Stimulated activated effector memory CD8-positive, alpha-beta T cell treated with anti-CD3 and anti-CD28 coated beads, Interleukin-12 subunit alpha, Interleukin-12 subunit beta, amount 100 ng/mL, for 72 hours (primary cell): ENCODE measurements at regions not wholly inside any gene's neighbourhood (a gene's known extent, or its start where the extent isn't known, plus 50 kb on each side); places are given as distances from the start of the nearest gene placed in this dataset.

Experiments
- ATAC-seq: fragments of 150-1000 bp; cut with Tn5 transposase; 2 replicates; pipeline ENCODE4 v1.10.0; 2021
- DNase-seq, 2 donors: peaks; one replicate each; pipeline ENCODE4 v3.0.0; 2021 to 2022; ENCODE audit warnings: low spot score in 2 of 2
- H3K27ac Mint-ChIP-seq: one replicate; pipeline ENCODE4 v1.8.0; 2022; ENCODE audit warnings: mild to moderate bottlenecking, mixed read lengths
- H3K36me3 Mint-ChIP-seq: one replicate; pipeline ENCODE4 v1.8.0; 2022; ENCODE audit warnings: mild to moderate bottlenecking, mixed read lengths
- H3K4me1 Mint-ChIP-seq: one replicate; pipeline ENCODE4 v1.8.0; 2022; ENCODE audit warnings: mixed read lengths
- H3K4me3 Mint-ChIP-seq: one replicate; pipeline ENCODE4 v1.8.0; 2022; ENCODE audit warnings: mild to moderate bottlenecking, mixed read lengths
- H3K9me3 Mint-ChIP-seq: one replicate; pipeline ENCODE4 v1.8.0; 2022; ENCODE audit warnings: mixed read lengths

DNA sequence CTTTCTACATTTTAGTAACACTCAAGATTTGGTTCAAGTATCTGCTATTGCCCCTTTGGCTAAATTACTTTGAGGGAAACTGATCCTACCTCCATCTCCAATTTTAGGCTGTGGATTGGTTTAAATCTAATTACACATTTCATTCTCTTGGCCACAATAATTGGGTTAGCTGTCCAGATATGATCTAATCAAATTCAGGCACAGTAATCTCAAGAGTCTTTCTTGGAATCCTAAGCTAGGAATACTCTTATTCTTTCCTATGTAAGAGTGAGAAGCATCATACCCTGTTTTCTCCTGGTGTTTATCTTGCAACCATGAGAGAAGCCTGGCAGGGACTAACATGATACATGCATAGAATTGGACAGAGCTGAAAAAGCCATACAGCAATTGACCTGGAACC, 300.4 kb upstream of the MARCKS start:
- ATAC-seq (no peak), DNase-seq (no peak)
- Mint-ChIP-seq H3K4me3 (no peak overlapping the region), H3K27ac (no peak overlapping the region), H3K36me3 (no peaks in the 10 kb centered on the region), H3K9me3 (no peaks in the 10 kb centered on the region), H3K4me1 (no peaks in the 10 kb centered on the region)

DNA sequence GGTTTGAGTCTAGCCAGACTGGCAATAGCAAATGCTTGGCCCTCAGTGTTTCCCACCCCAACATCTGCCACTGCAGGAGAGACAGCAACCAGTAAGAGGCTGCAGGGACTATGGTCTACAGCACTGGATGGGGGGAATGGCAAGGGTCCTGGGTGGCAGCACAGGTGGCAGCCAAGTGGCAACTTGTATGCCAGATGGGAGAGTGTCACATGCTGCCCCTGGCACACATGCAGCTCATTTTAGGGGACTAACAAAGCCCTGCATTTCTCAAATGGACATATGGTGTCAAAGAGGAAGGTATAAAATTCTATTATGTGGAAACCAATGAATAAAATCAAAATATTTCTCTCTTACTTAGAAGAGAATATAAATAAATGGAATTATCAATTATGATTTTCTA, 298.7 kb upstream of the MARCKS start:
- no peaks in the 10 kb centered on the region for H3K36me3 Mint-ChIP-seq
- H3K27ac Mint-ChIP-seq: no peak overlapping the region
- DNase-seq: no peak
- H3K4me1 Mint-ChIP-seq: no peaks in the 10 kb centered on the region
- no peak for ATAC-seq
- no peak overlapping the region for H3K4me3 Mint-ChIP-seq
- H3K9me3 Mint-ChIP-seq: no peaks in the 10 kb centered on the region

DNA sequence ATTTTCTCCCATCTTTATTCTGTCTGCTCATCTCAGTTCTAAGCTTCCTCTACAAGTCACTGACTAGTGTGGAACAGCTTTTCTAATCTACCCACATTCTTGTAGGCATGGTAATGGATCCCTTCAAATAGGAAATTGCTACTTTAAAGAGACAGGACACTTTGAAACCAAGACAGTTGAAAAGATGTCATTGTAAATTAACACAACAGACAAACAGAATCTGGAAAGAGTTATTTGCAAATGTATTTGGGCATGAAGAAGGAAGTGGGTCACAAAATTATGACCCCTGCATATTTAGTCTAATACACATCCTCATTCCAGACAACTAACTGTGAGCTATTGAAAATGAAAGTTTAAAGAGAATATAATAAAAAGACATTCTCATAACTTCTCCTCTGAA, 298.2 kb upstream of the MARCKS start:
- Mint-ChIP-seq H3K4me1 (no peaks in the 10 kb centered on the region), H3K4me3 (no peak overlapping the region), H3K9me3 (no peaks in the 10 kb centered on the region), H3K36me3 (no peaks in the 10 kb centered on the region), H3K27ac (no peak overlapping the region)
- ATAC-seq: no peak
- DNase-seq: no peak

DNA sequence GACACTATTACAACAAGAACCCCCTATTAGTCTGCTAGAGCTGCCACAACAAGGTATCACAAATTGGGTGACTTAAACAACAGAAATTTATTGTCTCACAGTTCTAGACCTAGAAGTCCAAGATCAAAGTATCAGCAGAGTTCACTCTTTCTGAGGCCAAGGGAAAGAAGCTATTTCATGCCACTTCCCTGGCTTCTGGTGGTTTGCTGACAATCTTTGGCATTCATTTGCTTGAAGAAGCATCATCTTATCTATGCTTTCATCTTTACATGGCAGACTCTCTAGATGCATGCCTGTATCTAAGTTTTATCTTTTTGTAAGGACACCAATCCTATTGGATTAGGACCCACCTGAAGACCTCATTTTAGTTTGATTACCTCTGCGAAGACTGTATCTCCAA, 296.8 kb upstream of the MARCKS start:
- no peak overlapping the region for H3K27ac Mint-ChIP-seq
- H3K36me3 Mint-ChIP-seq: no peaks in the 10 kb centered on the region
- ATAC-seq: no peak

DNA sequence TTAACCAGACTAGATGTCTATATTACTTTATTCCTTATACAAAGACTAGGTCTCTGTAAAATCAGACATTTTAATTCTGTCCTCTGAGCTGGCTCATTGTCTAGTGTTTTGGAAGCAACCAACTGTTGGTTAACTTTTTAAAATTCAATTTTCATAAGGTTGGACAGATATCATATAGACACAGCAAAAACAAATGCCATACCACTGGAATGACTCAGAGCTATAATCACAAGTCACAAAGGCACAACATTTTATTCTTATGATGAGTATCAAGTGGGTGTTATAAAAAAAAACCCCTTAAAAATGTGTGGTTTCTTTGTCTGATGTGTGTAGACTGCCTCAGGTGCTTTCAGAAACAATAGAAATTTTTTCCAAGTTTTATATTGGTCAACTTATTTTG, 296.2 kb upstream of the MARCKS start:
- H3K4me3 Mint-ChIP-seq: no peak overlapping the region
- H3K9me3 Mint-ChIP-seq: peaks cover under 1% of the 10 kb centered on the region
- H3K27ac Mint-ChIP-seq: no peak overlapping the region
- ATAC-seq: no peak
- H3K4me1 Mint-ChIP-seq: no peaks in the 10 kb centered on the region
- H3K36me3 Mint-ChIP-seq: no peaks in the 10 kb centered on the region
- DNase-seq: no peak

More for the DNA sequence above, 296.8 kb upstream of the MARCKS start:
- Mint-ChIP-seq H3K4me1 (no peaks in the 10 kb centered on the region), H3K9me3 (no peaks in the 10 kb centered on the region), H3K4me3 (no peak overlapping the region)
- DNase-seq: no peak

DNA sequence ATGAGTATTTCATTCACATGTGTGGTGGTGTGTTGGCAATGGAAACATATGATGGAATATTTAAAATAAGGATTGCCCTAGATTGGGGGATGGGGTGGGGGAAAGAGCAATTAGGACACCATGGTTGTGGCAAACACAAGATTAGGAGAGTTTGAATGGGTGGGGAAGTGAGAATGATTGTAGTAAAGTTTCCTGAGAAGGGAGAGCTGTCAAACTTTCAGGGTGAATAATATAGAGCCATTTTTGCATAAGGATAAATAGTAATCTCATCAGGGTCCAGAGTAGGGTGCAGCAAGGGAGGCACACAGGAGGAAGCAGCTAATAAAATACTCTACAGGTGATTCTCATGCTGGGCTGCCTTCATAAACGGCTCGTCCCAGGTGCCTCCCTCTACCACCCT, 294.9 kb upstream of the MARCKS start:
- ATAC-seq (no peak), DNase-seq (no peak)
- Mint-ChIP-seq H3K4me3 (no peak overlapping the region), H3K36me3 (no peaks in the 10 kb centered on the region), H3K4me1 (no peaks in the 10 kb centered on the region), H3K9me3 (peaks cover 3% of the 10 kb centered on the region), H3K27ac (no peak overlapping the region)

DNA sequence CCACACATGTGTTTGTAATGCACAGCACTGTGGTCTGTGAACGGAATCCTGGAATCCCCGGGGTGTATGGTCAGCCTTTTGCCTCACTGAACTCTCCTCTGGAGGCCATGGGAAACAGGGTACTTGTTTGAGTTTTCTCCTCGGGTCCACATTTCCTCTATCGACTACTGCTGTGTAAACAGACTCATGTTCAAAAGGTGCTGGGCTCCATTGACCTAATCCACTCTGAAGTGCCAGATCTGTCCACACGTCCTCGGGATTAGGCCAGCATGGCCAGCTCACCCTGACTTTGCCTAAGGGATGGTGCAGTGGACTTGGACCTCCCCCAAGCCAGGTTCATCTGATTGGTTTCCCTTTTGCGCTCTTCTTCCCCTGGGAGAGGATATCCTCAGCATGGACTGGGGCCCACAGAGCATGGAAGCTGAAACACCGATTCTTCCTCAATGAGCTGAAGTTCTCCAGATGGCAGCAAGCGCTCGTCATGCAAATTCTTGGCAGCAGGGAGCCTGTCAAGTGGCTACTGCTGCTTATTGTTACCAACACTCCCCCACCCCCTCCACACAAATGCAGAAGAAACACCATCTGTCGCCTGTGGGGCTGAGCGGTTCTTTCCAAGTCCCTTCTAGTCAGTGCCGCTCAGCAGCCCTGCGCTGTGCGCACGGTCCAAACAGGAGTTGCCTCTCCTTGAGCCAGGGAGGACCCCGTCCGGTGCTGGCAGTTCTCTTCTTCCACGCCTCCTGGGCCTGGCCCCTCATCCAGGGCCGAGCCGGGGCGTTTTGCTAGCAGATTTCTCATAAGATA, 292.6 kb upstream of the MARCKS start:
- Mint-ChIP-seq H3K9me3 (peaks cover 3% of the 10 kb centered on the region), H3K36me3 (no peaks in the 10 kb centered on the region), H3K4me3 (no peak overlapping the region), H3K27ac (no peak overlapping the region), H3K4me1 (no peaks in the 10 kb centered on the region)
- DNase-seq (no peak), ATAC-seq (peak; percentile 45)

DNA sequence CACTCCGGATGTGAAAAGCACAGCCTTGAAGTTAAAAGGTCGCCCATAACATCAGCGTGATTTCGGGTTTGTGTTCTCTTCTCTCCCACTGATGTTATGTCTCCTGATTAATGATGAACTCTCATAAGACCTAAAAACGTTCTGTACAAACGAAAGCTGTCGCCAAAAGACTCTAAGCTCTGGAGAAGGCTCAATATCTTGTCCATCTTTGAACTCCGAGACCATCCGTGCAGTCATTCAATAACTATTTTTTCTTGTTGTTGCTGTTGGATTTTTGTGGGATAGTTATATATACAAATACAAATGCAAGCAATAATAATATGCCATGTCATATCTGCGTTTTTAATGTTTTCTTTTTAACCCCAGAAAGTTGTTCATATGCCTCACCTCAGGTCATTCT, 291.8 kb upstream of the MARCKS start:
- H3K36me3 Mint-ChIP-seq: no peaks in the 10 kb centered on the region
- H3K4me1 Mint-ChIP-seq: no peaks in the 10 kb centered on the region
- no peak for DNase-seq
- peaks cover 3% of the 10 kb centered on the region for H3K9me3 Mint-ChIP-seq
- H3K27ac Mint-ChIP-seq: no peak overlapping the region
- no peak for ATAC-seq
- H3K4me3 Mint-ChIP-seq: no peak overlapping the region

DNA sequence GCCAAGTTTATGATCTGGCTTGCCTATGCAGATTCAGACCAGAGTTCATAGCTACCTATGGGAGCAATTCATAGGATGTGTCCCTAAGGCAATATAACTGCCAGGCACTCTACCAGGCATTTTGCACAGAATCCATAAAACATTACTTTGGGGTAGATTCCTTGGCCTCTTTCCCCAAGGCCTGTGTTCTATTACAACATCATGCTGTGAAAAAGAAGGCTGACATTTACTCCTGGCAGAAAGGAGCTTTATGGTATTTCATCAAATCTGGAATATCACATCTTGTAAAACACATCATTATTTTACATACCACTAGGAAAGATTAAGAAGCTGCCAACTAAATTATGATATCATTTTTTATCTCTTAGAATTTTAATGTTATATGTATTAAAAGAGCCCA, 287.0 kb upstream of the MARCKS start:
- Mint-ChIP-seq H3K9me3 (peaks cover 3% of the 10 kb centered on the region), H3K4me1 (no peaks in the 10 kb centered on the region)
- DNase-seq: no peak

DNA sequence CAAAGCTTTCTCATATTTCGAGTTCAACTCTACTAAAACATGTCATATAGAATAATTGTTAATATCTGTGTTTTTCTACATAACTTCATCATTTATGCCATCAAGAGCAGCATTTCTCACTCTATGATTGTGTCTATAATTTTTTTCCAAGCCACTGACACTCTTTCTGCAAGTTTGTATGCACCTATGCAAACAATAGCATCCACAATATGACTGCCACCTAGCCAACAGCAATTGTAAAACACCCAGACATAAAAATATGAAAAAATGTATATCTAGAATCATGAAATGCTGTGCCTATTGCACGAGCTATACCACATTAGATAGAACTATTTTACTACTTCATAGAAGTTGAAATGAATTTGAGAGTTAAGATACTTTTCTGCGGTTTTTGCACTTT, 286.5 kb upstream of the MARCKS start:
- Mint-ChIP-seq H3K36me3 (no peaks in the 10 kb centered on the region), H3K27ac (no peak overlapping the region), H3K4me1 (no peaks in the 10 kb centered on the region), H3K4me3 (no peak overlapping the region), H3K9me3 (peaks cover 3% of the 10 kb centered on the region)
- no peak for ATAC-seq
- no peak for DNase-seq

More for the DNA sequence above, 287.0 kb upstream of the MARCKS start:
- ATAC-seq: no peak
- H3K36me3 Mint-ChIP-seq: no peaks in the 10 kb centered on the region
- H3K27ac Mint-ChIP-seq: no peak overlapping the region
- no peak overlapping the region for H3K4me3 Mint-ChIP-seq

DNA sequence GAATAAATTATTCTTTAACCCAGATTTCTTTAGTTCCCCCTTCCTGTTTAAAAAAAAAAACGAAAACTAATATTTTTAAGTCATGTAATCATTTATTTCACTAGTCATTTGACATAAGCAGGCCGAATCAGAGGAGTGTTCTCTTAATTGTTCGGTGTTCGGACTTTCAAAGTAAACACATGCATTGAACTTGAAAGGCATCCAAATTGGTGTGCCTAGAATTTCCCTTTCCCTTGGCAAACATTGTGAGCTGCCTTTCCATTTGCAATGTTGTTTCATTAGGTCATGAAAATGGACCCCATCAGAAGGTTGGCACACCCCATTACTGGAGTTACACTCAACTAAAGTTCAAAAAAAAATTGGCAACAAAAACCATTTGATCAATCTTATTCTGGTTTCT, 283.0 kb upstream of the MARCKS start:
- Mint-ChIP-seq H3K4me1 (no peaks in the 10 kb centered on the region), H3K4me3 (no peak overlapping the region), H3K9me3 (peaks cover 7% of the 10 kb centered on the region), H3K27ac (no peak overlapping the region), H3K36me3 (no peaks in the 10 kb centered on the region)
- ATAC-seq: no peak
- DNase-seq: no peak

DNA sequence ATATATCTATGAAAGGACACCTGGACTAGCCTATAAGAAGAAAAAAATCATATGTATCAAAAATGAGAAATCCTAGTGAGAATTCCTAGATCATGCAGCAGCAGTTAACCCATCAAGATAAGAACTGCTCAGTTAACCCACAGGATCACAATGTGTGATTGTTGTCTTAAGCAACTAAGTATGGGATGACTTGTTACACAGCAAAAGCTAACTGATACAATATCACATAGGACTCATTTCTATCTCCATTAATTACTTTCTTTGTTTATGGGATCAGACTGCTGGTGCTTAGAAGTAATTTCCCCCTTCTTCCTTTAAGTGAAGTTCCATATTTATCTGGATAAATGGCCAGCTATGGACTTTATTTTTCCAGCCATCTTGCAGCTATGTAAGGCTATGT, 280.8 kb upstream of the MARCKS start:
- ATAC-seq (no peak), DNase-seq (no peak)
- H3K9me3 Mint-ChIP-seq: peaks cover 7% of the 10 kb centered on the region
- H3K27ac Mint-ChIP-seq: no peak overlapping the region
- H3K4me1 Mint-ChIP-seq: no peaks in the 10 kb centered on the region
- H3K4me3 Mint-ChIP-seq: no peak overlapping the region
- H3K36me3 Mint-ChIP-seq: no peaks in the 10 kb centered on the region

DNA sequence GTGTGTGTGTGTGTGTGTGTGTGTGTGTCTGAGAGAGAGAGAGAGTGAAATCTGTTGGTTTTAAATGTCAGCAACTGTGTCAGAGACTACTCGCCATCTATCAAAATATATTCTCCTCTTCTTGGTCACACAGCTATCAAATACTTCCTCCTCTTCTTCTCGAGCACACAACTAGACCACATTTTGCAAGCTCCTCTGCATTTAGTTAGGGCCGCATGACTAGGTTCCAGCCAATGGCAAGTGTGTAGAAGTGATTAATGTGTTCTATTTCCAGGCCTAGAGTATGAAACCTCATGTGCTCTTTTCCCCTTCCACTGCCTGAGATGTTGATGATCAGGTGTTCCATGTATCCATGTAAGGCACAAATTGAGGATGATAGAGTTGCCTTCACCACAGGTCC, 278.5 kb upstream of the MARCKS start:
- no peaks in the 10 kb centered on the region for H3K4me1 Mint-ChIP-seq
- no peak overlapping the region for H3K27ac Mint-ChIP-seq
- peaks cover 7% of the 10 kb centered on the region for H3K9me3 Mint-ChIP-seq
- DNase-seq (no peak), ATAC-seq (no peak)
- no peak overlapping the region for H3K4me3 Mint-ChIP-seq
- H3K36me3 Mint-ChIP-seq: no peaks in the 10 kb centered on the region

DNA sequence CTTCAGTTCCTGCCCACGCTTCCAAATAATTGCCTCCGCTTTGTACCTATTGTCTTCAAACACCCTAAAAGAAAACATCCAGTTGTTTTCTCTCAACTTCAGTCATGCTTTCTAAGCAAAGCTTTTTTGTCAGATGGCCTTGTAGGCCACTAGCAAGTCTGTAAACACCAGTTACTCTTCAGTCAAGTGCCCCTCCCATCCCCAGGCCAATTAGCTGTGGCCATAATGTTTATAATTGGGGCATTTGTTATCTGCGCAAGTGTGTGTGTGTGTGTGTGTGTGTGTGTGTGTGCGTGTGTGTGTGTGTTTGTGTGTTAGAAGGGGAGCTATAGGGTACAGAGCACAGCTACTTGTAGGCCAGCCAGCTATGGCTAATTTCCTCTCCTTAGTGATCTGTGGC, 272.4 kb upstream of the MARCKS start:
- no peak for ATAC-seq
- DNase-seq: no peak
- Mint-ChIP-seq H3K36me3 (no peaks in the 10 kb centered on the region), H3K4me1 (no peaks in the 10 kb centered on the region), H3K9me3 (no peaks in the 10 kb centered on the region), H3K4me3 (no peak overlapping the region), H3K27ac (no peak overlapping the region)

DNA sequence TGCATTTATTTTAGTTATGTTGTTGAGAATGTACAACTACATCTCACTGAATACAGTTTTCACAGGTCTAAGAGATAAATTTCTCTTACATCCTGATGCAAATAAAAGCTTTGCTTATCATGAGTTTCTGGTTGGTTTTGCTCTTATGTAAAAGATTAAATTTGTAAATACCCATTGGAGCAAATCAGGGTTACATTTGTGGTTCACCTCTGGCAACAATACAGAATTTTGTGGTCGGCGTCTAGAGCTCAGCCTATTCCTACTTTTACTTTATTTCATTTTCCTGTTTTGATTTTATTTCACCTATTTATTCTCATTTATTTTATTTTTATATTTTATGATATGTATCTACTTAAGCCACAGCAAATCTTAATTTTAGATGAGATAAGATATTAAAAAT, 271.9 kb upstream of the MARCKS start:
- H3K27ac Mint-ChIP-seq: no peak overlapping the region
- H3K36me3 Mint-ChIP-seq: no peaks in the 10 kb centered on the region
- ATAC-seq (no peak), DNase-seq (no peak)
- H3K4me3 Mint-ChIP-seq: no peak overlapping the region
- H3K9me3 Mint-ChIP-seq: no peaks in the 10 kb centered on the region
- H3K4me1 Mint-ChIP-seq: no peaks in the 10 kb centered on the region

DNA sequence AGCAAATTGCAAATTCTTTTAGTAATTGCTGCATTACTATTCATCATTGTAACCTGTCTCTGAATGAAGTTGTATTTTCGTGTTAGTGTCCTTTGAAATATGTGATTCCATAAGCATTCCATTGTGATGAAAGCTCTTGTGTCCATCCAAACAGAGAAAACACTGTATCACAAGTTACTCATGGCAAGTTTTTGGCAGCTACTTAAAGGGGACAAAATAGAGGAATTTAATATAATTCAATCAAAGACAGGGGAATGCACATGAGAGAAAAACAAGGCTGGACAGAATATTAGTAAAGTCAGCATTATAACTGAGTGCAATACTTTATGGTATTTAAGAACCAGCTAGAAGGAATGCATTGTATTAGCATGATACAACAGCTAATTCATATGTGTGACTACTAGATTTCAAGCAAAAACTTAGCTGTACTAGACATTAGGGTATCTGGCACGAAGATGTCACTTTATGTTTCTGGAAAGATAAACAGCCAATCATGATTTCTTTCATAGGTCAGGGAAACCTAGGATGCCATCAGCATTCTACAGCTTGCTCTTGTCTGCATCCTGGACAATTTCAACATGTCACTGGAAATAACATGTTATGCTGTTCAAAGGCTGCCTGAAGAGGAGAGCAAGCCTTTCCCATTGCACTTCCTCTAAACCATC, 270.6 kb upstream of the MARCKS start:
- no peak for DNase-seq
- no peak for ATAC-seq
- H3K27ac Mint-ChIP-seq: no peak overlapping the region
- H3K4me3 Mint-ChIP-seq: no peak overlapping the region
- no peaks in the 10 kb centered on the region for H3K36me3 Mint-ChIP-seq
- H3K4me1 Mint-ChIP-seq: no peaks in the 10 kb centered on the region
- no peaks in the 10 kb centered on the region for H3K9me3 Mint-ChIP-seq
